SK-N-SH treated with all-trans-retinoic acid at 6 μM for 48 hours (cell line): ENCODE measurements at regions not wholly inside any gene's neighbourhood (a gene's known extent, or its start where the extent isn't known, plus 50 kb on each side); places are given as distances from the start of the nearest gene placed in this dataset.
A peak's percentile ranks its signal among the peaks of the same experiment; 100 is the strongest.

Experiments used
- ARNTL ChIP-seq: fragments of 450-650 bp; formaldehyde crosslinking; IDR thresholded peaks from 2 replicates; pipeline ENCODE4 v1.5.0; 2020; ENCODE audit warnings: low read depth, mild to moderate bottlenecking, moderate library complexity, borderline replicate concordance
- CSDC2 ChIP-seq: fragments of 250-450 bp; sonication (Bioruptor Pico); IDR thresholded peaks from 2 replicates; pipeline ENCODE4 v1.5.0; 2020; ENCODE audit warnings: mild to moderate bottlenecking, moderate library complexity
- CSRNP3 ChIP-seq: fragments of 250-450 bp; sonication (Bioruptor Pico); IDR thresholded peaks from 2 replicates; pipeline ENCODE4 v1.5.1; 2021; ENCODE audit warnings: mild to moderate bottlenecking, moderate library complexity
- PATZ1 ChIP-seq: fragments of 250-450 bp; sonication (Bioruptor Pico); IDR thresholded peaks from 2 replicates; pipeline ENCODE4 v1.8.0; 2020; ENCODE audit warnings: mild to moderate bottlenecking, moderate library complexity, borderline replicate concordance
- PPARA ChIP-seq: fragments of 250-450 bp; sonication (Bioruptor Pico); IDR thresholded peaks from 2 replicates; pipeline ENCODE4 v1.5.0; 2020; ENCODE audit warnings: mild to moderate bottlenecking, borderline replicate concordance
- RARB ChIP-seq: fragments of 250-450 bp; sonication (Bioruptor Pico); IDR thresholded peaks from 2 replicates; pipeline ENCODE4 v1.8.0; 2021; ENCODE audit warnings: mild to moderate bottlenecking, moderate library complexity
- TCF4 ChIP-seq: fragments of 250-450 bp; sonication (Bioruptor Pico); IDR thresholded peaks from 2 replicates; pipeline ENCODE4 v1.8.0; 2021; ENCODE audit warnings: mild to moderate bottlenecking, moderate library complexity, borderline replicate concordance
- TSHZ2 ChIP-seq: fragments of 250-450 bp; sonication (Bioruptor Pico); IDR thresholded peaks from 2 replicates; pipeline ENCODE4 v1.5.0; 2020; ENCODE audit warnings: mild to moderate bottlenecking, moderate library complexity
- ZC3H10 ChIP-seq: fragments of 250-450 bp; sonication (Bioruptor Pico); IDR thresholded peaks from 2 replicates; pipeline ENCODE4 v1.5.1; 2021; ENCODE audit warnings: mild to moderate bottlenecking, moderate library complexity
- ZFP3 ChIP-seq: fragments of 250-450 bp; sonication (Bioruptor Pico); IDR thresholded peaks from 2 replicates; pipeline ENCODE4 v1.5.0; 2020; ENCODE audit warnings: mild to moderate bottlenecking, moderate library complexity
- ZFP30 ChIP-seq: fragments of 450-650 bp; formaldehyde crosslinking; IDR thresholded peaks from 2 replicates; pipeline ENCODE4 v1.5.0; 2022; ENCODE audit warnings: mild to moderate bottlenecking, moderate library complexity

GRCh38 chr9:82148901-82149461 lies 160.4 kb downstream of the SPATA31D1 start:
- peak; percentile 92 for TF ChIP-seq RARB
- no peak for TF ChIP-seq PATZ1 (CRISPR knock-in tag)
- peak; percentile 98 for TF ChIP-seq TCF4 (CRISPR knock-in tag)
- no peak for TF ChIP-seq ZFP3
- TF ChIP-seq ZC3H10 (CRISPR knock-in tag), result peak; percentile 71; the same call in 1 of the 2 replicates
- no peak for TF ChIP-seq CSDC2
- TF ChIP-seq TSHZ2 (CRISPR knock-in tag), result peak; percentile 95
- TF ChIP-seq ZFP30 (CRISPR knock-in tag), result no peak
- TF ChIP-seq CSRNP3, result peak; percentile 68; the same call in 1 of the 2 replicates
- no peak for TF ChIP-seq PPARA (CRISPR knock-in tag)
- TF ChIP-seq ARNTL, result no peak
